GM12864 (cell line): ENCODE measurements at regions not wholly inside any gene's neighbourhood (a gene's known extent, or its start where the extent isn't known, plus 50 kb on each side); places are given as distances from the start of the nearest gene placed in this dataset.

Experiments used
- DNase-seq: peaks from one replicate; pipeline ENCODE4 v3.0.0-alpha.2; 2011; ENCODE audit warnings: low read depth
- H3K4me3 ChIP-seq: 2 replicates; pipeline ENCODE4 v1.5.1; 2011; ENCODE audit warnings: mild to moderate bottlenecking, low read depth, low read length, control low read depth
- CTCF ChIP-seq: IDR thresholded peaks from 2 replicates; pipeline ENCODE4 v1.5.1; 2011; ENCODE audit warnings: low read depth, mild to moderate bottlenecking, moderate library complexity, low read length, control low read depth, inconsistent platforms; ENCODE audit errors: missing control alignments

- no peak overlapping the region for H3K4me3 ChIP-seq
- no peak for TF ChIP-seq CTCF
- DNase-seq = no peak
These were observed 866.9 kb downstream of the TRIB2 start for GRCh38 chr2:13583609-13584008.

GRCh38 chr2:13584020-13584419, 867.3 kb downstream of the TRIB2 start:
- DNase-seq = no peak
- TF ChIP-seq CTCF = no peak
- H3K4me3 ChIP-seq = no peak overlapping the region

- no peak for DNase-seq
- no peak overlapping the region for H3K4me3 ChIP-seq
- TF ChIP-seq CTCF = no peak
These were observed 869.0 kb downstream of the TRIB2 start for GRCh38 chr2:13585732-13586131.

GRCh38 chr2:13596233-13596632, 879.5 kb downstream of the TRIB2 start:
- TF ChIP-seq CTCF = no peak
- no peak overlapping the region for H3K4me3 ChIP-seq
- no peak for DNase-seq

GRCh38 chr2:13597176-13597575, 880.4 kb downstream of the TRIB2 start:
- DNase-seq = no peak
- H3K4me3 ChIP-seq = no peak overlapping the region
- no peak for TF ChIP-seq CTCF

- no peak for TF ChIP-seq CTCF
- H3K4me3 ChIP-seq = no peak overlapping the region
- no peak for DNase-seq
These were observed 884.8 kb downstream of the TRIB2 start for GRCh38 chr2:13601506-13601905.

- DNase-seq = no peak
- TF ChIP-seq CTCF = no peak
- no peak overlapping the region for H3K4me3 ChIP-seq
These were observed 888.4 kb downstream of the TRIB2 start for GRCh38 chr2:13604951-13605661.
